H1 (cell line): ENCODE measurements at regions not wholly inside any gene's neighbourhood (a gene's known extent, or its start where the extent isn't known, plus 50 kb on each side); places are given as distances from the start of the nearest gene placed in this dataset.
A peak's percentile ranks its signal among the peaks of the same experiment; 100 is the strongest.

ENCODE experiments used
- CTCF ChIA-PET: fragments of 300-600 bp; sonication (Branson Sonifier 250); formaldehyde crosslinking; loops from one replicate; lab custom pipeline; 2021; ENCODE audit not compliant: partially characterized antibody; lab: Charles Lee
- POLR2A ChIA-PET: fragments of 300-600 bp; sonication (Branson Sonifier 250); formaldehyde crosslinking; loops from one replicate; lab custom pipeline; 2021; ENCODE audit warnings: inconsistent platforms; ENCODE audit not compliant: partially characterized antibody; lab: Charles Lee
- DNase-seq, 2 experiments: peaks; one replicate each; pipeline versions ENCODE4 v3.0.0 to v3.0.0-alpha.2; 2010 to 2022; ENCODE audit warnings: low spot score in 2 of 2, low read depth in 1 of 2, mixed read lengths in 1 of 2
- FAIRE-seq: peaks from 2 replicates; lab custom pipeline; 2011; peaks lifted over from hg19 to GRCh38; lab: Jason Lieb, UNC
- H2AFZ ChIP-seq: 2 replicates; pipeline ENCODE4 v1.8.1; 2012; ENCODE audit warnings: low read length, inconsistent platforms
- H2AK5ac ChIP-seq: 2 replicates; pipeline ENCODE4 v1.6.1; 2013; ENCODE audit warnings: low read depth, low read length
- H2BK120ac ChIP-seq: replicated peaks from 2 replicates; pipeline ENCODE3; 2013; ENCODE audit warnings: low read depth, low read length, inconsistent platforms
- H2BK12ac ChIP-seq: 2 replicates; pipeline ENCODE4 v1.6.1; 2013; ENCODE audit warnings: low read depth, low read length
- H2BK15ac ChIP-seq: 2 replicates; pipeline ENCODE4 v1.6.1; 2013; ENCODE audit warnings: low read length
- H2BK20ac ChIP-seq: 2 replicates; pipeline ENCODE4 v1.6.1; 2013; ENCODE audit warnings: low read length
- H2BK5ac ChIP-seq: 2 replicates; pipeline ENCODE4 v1.6.1; 2013; ENCODE audit warnings: low read depth, low read length
- H3K14ac ChIP-seq: 2 replicates; pipeline ENCODE4 v1.6.1; 2013; ENCODE audit warnings: inconsistent platforms; ENCODE audit not compliant: insufficient read length
- H3K18ac ChIP-seq: 2 replicates; pipeline ENCODE4 v1.6.1; 2013; ENCODE audit warnings: low read length; ENCODE audit errors: extremely low read depth
- H3K23ac ChIP-seq: 2 replicates; pipeline ENCODE4 v1.6.1; 2013; ENCODE audit warnings: inconsistent platforms; ENCODE audit not compliant: insufficient read length
- H3K23me2 ChIP-seq: 2 replicates; pipeline ENCODE4 v1.6.1; 2013; ENCODE audit warnings: low read depth, low read length
- H3K27ac ChIP-seq: 2 replicates; pipeline ENCODE4 v1.6.1; 2011; ENCODE audit warnings: low read depth, low read length, inconsistent platforms
- H3K27me3 ChIP-seq, 4 experiments: replicated peaks in 1 of 4; 1 replicate in 1 of 4; 2 replicates in 3 of 4; pipeline versions ENCODE4 v1.6.1 to v1.8.1; 2011 to 2013; ENCODE audit warnings: low read length in 3 of 4, mild to moderate bottlenecking in 3 of 4, inconsistent platforms in 2 of 4, mixed read lengths in 2 of 4, moderate library complexity in 1 of 4; ENCODE audit not compliant: control insufficient read depth in 3 of 4, insufficient read depth in 3 of 4; ENCODE audit errors: extremely low read depth in 1 of 4
- H3K36me3 ChIP-seq, 4 experiments: 2 replicates each; pipeline versions ENCODE4 v1.6.1 to v1.8.1; 2011 to 2013; ENCODE audit warnings: mild to moderate bottlenecking in 4 of 4, low read length in 3 of 4, moderate library complexity in 2 of 4, control low read depth in 1 of 4, inconsistent platforms in 1 of 4; ENCODE audit not compliant: insufficient read depth in 4 of 4, control insufficient read depth in 2 of 4
- H3K4ac ChIP-seq: replicated peaks from 2 replicates; pipeline ENCODE3; 2013; ENCODE audit warnings: low read length, low read depth, mixed read lengths, inconsistent platforms; ENCODE audit not compliant: insufficient read length
- H3K4me1 ChIP-seq, 4 experiments: replicated peaks in 1 of 4; 1 replicate in 1 of 4; 2 replicates in 3 of 4; pipeline versions ENCODE4 v1.6.1 to v1.8.1; 2011 to 2013; ENCODE audit warnings: low read length in 3 of 4, inconsistent platforms in 2 of 4, mixed read lengths in 1 of 4; ENCODE audit not compliant: insufficient read depth in 4 of 4, control insufficient read depth in 3 of 4
- H3K4me2 ChIP-seq, 2 experiments: 2 replicates each; pipeline versions ENCODE4 v1.6.1 to v1.8.1; 2011 to 2013; ENCODE audit warnings: low read depth in 2 of 2, low read length in 2 of 2, control low read depth in 1 of 2, inconsistent platforms in 1 of 2, mild to moderate bottlenecking in 1 of 2; ENCODE audit not compliant: insufficient read depth in 1 of 2
- H3K4me3 ChIP-seq, 4 experiments: fragments of 200-600, 300-600 bp in 1 of 4; sonication (generic), shearing (Covaris generic), sonication (Bioruptor Twin) in 1 of 4; 2 replicates each; pipeline versions ENCODE4 v1.5.1 to v1.8.1; 2011 to 2016; ENCODE audit warnings: low read length in 4 of 4, low read depth in 3 of 4, control low read depth in 2 of 4, inconsistent platforms in 2 of 4, mild to moderate bottlenecking in 2 of 4, mixed read lengths in 1 of 4, moderate library complexity in 1 of 4; ENCODE audit not compliant: insufficient read depth in 2 of 4; ENCODE audit errors: extremely low read depth in 1 of 4
- H3K56ac ChIP-seq: replicated peaks from 2 replicates; pipeline ENCODE3; 2013; ENCODE audit warnings: low read depth, mild to moderate bottlenecking, mixed read lengths, low read length, inconsistent platforms; ENCODE audit not compliant: insufficient read length
- H3K79me1 ChIP-seq: 2 replicates; pipeline ENCODE4 v1.6.1; 2013; ENCODE audit warnings: low read depth, low read length, control low read depth
- H3K79me2 ChIP-seq, 2 experiments: 2 replicates each; pipeline versions ENCODE4 v1.6.1 to v1.8.1; 2012 to 2013; ENCODE audit warnings: low read length in 2 of 2, mild to moderate bottlenecking in 2 of 2, inconsistent platforms in 1 of 2; ENCODE audit not compliant: insufficient read depth in 2 of 2, control insufficient read depth in 1 of 2
- H3K9ac ChIP-seq, 4 experiments: replicated peaks in 1 of 4; 1 replicate in 1 of 4; 2 replicates in 3 of 4; pipeline versions ENCODE4 v1.6.1 to v1.8.1; 2011 to 2013; ENCODE audit warnings: low read depth in 3 of 4, low read length in 3 of 4, control low read depth in 2 of 4, mild to moderate bottlenecking in 2 of 4, moderate library complexity in 2 of 4, inconsistent platforms in 1 of 4; ENCODE audit errors: extremely low read depth in 1 of 4
- H3K9me3 ChIP-seq, 2 experiments: 2 replicates each; pipeline versions ENCODE4 v1.6.1 to v1.8.1; 2012 to 2013; ENCODE audit warnings: mild to moderate bottlenecking in 2 of 2, moderate library complexity in 2 of 2, control low read depth in 1 of 2, inconsistent platforms in 1 of 2, low read depth in 1 of 2, low read length in 1 of 2, mixed read lengths in 1 of 2; ENCODE audit not compliant: insufficient read depth in 2 of 2
- H4K20me1 ChIP-seq, 2 experiments: replicated peaks in 1 of 2; 2 replicates each; pipeline versions ENCODE3 to v1.8.1; 2011 to 2013; ENCODE audit warnings: inconsistent platforms in 2 of 2, low read length in 2 of 2, mild to moderate bottlenecking in 1 of 2; ENCODE audit not compliant: insufficient read depth in 2 of 2, control insufficient read depth in 1 of 2
- H4K5ac ChIP-seq: 2 replicates; pipeline ENCODE4 v1.6.1; 2013; ENCODE audit warnings: low read length, low read depth, mixed read lengths, inconsistent platforms; ENCODE audit not compliant: insufficient read length
- H4K8ac ChIP-seq: 2 replicates; pipeline ENCODE4 v1.8.0; 2013; ENCODE audit warnings: mild to moderate bottlenecking, moderate library complexity, low read length, inconsistent platforms; ENCODE audit not compliant: insufficient read depth; ENCODE audit errors: extremely low read depth
- H4K91ac ChIP-seq: replicated peaks from 2 replicates; pipeline ENCODE3; 2013; ENCODE audit warnings: low read length, mixed read lengths, inconsistent platforms; ENCODE audit not compliant: insufficient read length
- CTCF ChIP-seq, 3 experiments: IDR thresholded peaks; 1 replicate in 2 of 3; 2 replicates in 1 of 3; pipeline versions ENCODE4 v1.5.1 to v1.6.1; 2011; ENCODE audit warnings: low read length in 3 of 3, mild to moderate bottlenecking in 3 of 3, inconsistent platforms in 2 of 3, low read depth in 1 of 3, moderate library complexity in 1 of 3; ENCODE audit not compliant: insufficient read depth in 1 of 3; ENCODE audit errors: control extremely low read depth in 1 of 3
- FOSL1 ChIP-seq: IDR thresholded peaks from 2 replicates; pipeline ENCODE4 v1.6.1; 2011; ENCODE audit warnings: mild to moderate bottlenecking, low read depth, low read length, moderate library complexity; ENCODE audit not compliant: insufficient read depth
- GTF2F1 ChIP-seq: IDR thresholded peaks from 2 replicates; pipeline ENCODE4 v1.6.1; 2012; ENCODE audit warnings: low read depth, low read length, improper control_type of control experiment, borderline replicate concordance
- HDAC2 ChIP-seq, 2 experiments: fragments of 300-600 bp in 1 of 2; sonication (generic) in 1 of 2; IDR thresholded peaks; 2 replicates each; pipeline ENCODE4 v1.6.1; 2011 to 2012; ENCODE audit warnings: low read depth in 2 of 2, low read length in 2 of 2, mild to moderate bottlenecking in 2 of 2, moderate library complexity in 2 of 2, borderline replicate concordance in 1 of 2, inconsistent platforms in 1 of 2
- HDAC6 ChIP-seq: IDR thresholded peaks from one replicate; pipeline ENCODE4 v1.7.1; 2012; ENCODE audit warnings: low read depth, mild to moderate bottlenecking, inconsistent platforms, low read length, moderate library complexity
- JUN ChIP-seq: IDR thresholded peaks from 2 replicates; pipeline ENCODE4 v1.6.1; 2011; ENCODE audit warnings: low read depth, mild to moderate bottlenecking, improper control_type of control experiment, low read length
- SIN3A ChIP-seq, 2 experiments: IDR thresholded peaks in 1 of 2; conservative IDR thresholded peaks in 1 of 2; 2 replicates each; pipeline ENCODE4 v1.6.1; 2011 to 2012; ENCODE audit warnings: low read length in 2 of 2, improper control_type of control experiment in 1 of 2, low read depth in 1 of 2, mild to moderate bottlenecking in 1 of 2
- SP1 ChIP-seq: IDR thresholded peaks from 2 replicates; pipeline ENCODE4 v1.6.1; 2011; ENCODE audit warnings: low read depth, low read length
- SRF ChIP-seq: IDR thresholded peaks from 2 replicates; pipeline ENCODE4 v1.6.1; 2011; ENCODE audit warnings: mild to moderate bottlenecking, low read depth, low read length, moderate library complexity
- TCF12 ChIP-seq: IDR thresholded peaks from 2 replicates; pipeline ENCODE4 v1.6.1; 2011; ENCODE audit warnings: low read depth, mild to moderate bottlenecking, low read length
- WGBS, 2 experiments: shearing (Covaris generic) in 1 of 2; methylation state at CpG; one replicate each; pipeline versions ENCODE4 v1.1.6 to v1.1.7; 2013 to 2015; ENCODE audit warnings: low lambda C conversion rate in 2 of 2, mixed read lengths in 2 of 2, inconsistent platforms in 1 of 2, low coverage in 1 of 2, missing lambda C conversion rate in 1 of 2; ENCODE audit not compliant: insufficient replicate concordance in 2 of 2, insufficient coverage in 1 of 2, insufficient read length in 1 of 2; ENCODE audit errors: extremely low coverage in 1 of 2, missing lambda C conversion rate in 1 of 2; 5-methylcytosine and 5-hydroxymethylcytosine counted together

DNA sequence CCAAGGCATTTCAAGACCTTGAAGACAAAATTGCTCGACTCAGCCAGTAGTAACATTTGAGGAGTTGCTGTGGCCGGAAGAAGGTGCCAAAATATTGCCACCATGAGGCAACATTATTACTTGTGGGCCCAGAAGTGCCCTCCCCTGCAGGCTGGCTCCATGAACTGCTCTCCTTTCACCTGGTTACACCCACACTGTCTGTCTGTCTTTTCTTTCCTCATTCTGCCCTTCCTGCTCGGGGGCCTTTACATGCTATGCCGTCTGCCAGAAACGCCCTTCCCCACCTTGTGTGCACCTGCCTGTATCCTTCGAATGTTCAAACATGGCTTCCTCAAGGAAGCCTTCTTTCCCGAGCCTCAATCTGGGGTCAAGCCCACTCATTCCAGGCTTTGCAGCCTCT lies 224.2 kb upstream of the DIO3 start:
- Histone ChIP-seq H3K79me1 (no peaks in the 10 kb centered on the region), H3K4me3 (no peak overlapping the region), H3K9ac (no peak overlapping the region), H3K23me2 (no peaks in the 10 kb centered on the region), H3K4ac (no peak overlapping the region), H3K27ac (no peak overlapping the region), H3K14ac (no peak overlapping the region), H3K56ac (no peak overlapping the region), H3K4me2 (no peak overlapping the region), H4K91ac (no peak overlapping the region), H2BK20ac (no peak overlapping the region), H4K8ac (no peak overlapping the region), H3K18ac (no peak overlapping the region), H2BK12ac (no peak overlapping the region), H4K5ac (no peak overlapping the region), H4K20me1 (no peaks in the 10 kb centered on the region), H3K23ac (no peak overlapping the region), H2BK120ac (no peak overlapping the region), H2BK15ac (no peak overlapping the region), H3K27me3 (peaks cover 0 to 1% (median 0%) of the 10 kb centered on the region in 4 experiments; a peak in 1 of 7 replicates), H2AK5ac (no peak overlapping the region), H3K36me3 (no peaks in the 10 kb centered on the region), H3K4me1 (peaks cover 0 to 2% (median 0%) of the 10 kb centered on the region in 4 experiments; a peak in 1 of 7 replicates), H2AFZ (no peak overlapping the region), H3K9me3 (no peaks in the 10 kb centered on the region), H2BK5ac (no peak overlapping the region), H3K79me2 (no peaks in the 10 kb centered on the region)
- 90% methylated on average over 7 of the region's 7 CpGs; no CpG with 5 or more reads in 1 of the 2 experiments for WGBS, 2 experiments
- ChIA-PET CTCF (interaction anchor here (0.5 to 0.8 kb wide), 3 partner anchors 15 to 742 kb away, joined by 3 to 4 read pairs (median 3); no protein-coding TSS in a partner anchor), POLR2A (no interaction called here)
- FAIRE-seq (no peak), DNase-seq (peak in 1 of 2 experiments; percentile 33)
- TF ChIP-seq JUN: no peak
- no peak for TF ChIP-seq SIN3A (conservative IDR thresholded peaks at IDR 0.05 in 1 of 2, IDR thresholded peaks at IDR 0.05 in 1 of 2; ENCODE audit: low read depth in 1 of 2, low read length in 2 of 2)
- TF ChIP-seq SRF: no peak
- TF ChIP-seq FOSL1: no peak
- no peak for TF ChIP-seq HDAC2 (IDR thresholded peaks at IDR 0.05; ENCODE audit: borderline replicate concordance in 1 of 2, low read depth in 2 of 2, low read length in 2 of 2)
- no peak for TF ChIP-seq HDAC6
- no peak for TF ChIP-seq SP1
- TF ChIP-seq TCF12: no peak
- TF ChIP-seq GTF2F1: no peak
- TF ChIP-seq CTCF (IDR thresholded peaks at IDR 0.05; ENCODE audit: control extremely low read depth in 1 of 3, insufficient read depth in 1 of 3, low read depth in 1 of 3, low read length in 3 of 3): no peak
